Esophagus muscularis mucosa (tissue), 4 donors: ENCODE measurements at regions not wholly inside any gene's neighbourhood (a gene's known extent, or its start where the extent isn't known, plus 50 kb on each side); places are given as distances from the start of the nearest gene placed in this dataset.
A peak's percentile ranks its signal among the peaks of the same experiment; 100 is the strongest.

Experiments used
- DNase-seq: peaks from one replicate; pipeline ENCODE4 v3.0.0-alpha.2; 2017; ENCODE audit errors: extremely low spot score
- H3K27ac ChIP-seq, 4 donors: fragments of 200-600 bp; sonication (generic); replicated peaks in 1 of 4; 1 replicate in 3 of 4; 2 replicates in 1 of 4; pipeline ENCODE4 v1.5.1; 2016 to 2019; ENCODE audit warnings: mild to moderate bottlenecking in 1 of 4
- H3K27me3 ChIP-seq, 4 donors: fragments of 200-600 bp; sonication (generic); one replicate each; pipeline versions ENCODE4 v1.5.1 to v1.6.0; 2016 to 2019
- H3K36me3 ChIP-seq, 4 donors: fragments of 200-600 bp; sonication (generic); one replicate each; pipeline ENCODE4 v1.5.1; 2016 to 2019
- H3K4me1 ChIP-seq, 4 donors: fragments of 200-600 bp; sonication (generic); one replicate each; pipeline ENCODE4 v1.5.1; 2016 to 2019
- H3K4me3 ChIP-seq, 4 donors: fragments of 200-600 bp; sonication (generic); 1 replicate in 2 of 4; 2 replicates in 2 of 4; pipeline ENCODE4 v1.5.1; 2016 to 2019; ENCODE audit warnings: mild to moderate bottlenecking in 4 of 4, moderate library complexity in 1 of 4
- H3K9me3 ChIP-seq, 4 donors: fragments of 200-600 bp; sonication (generic); 1 replicate in 3 of 4; 2 replicates in 1 of 4; pipeline ENCODE4 v1.5.1; 2016 to 2019
- CTCF ChIP-seq, 3 experiments: fragments of 200-600 bp in 2 of 3; fragments of 450-650 bp in 1 of 3; sonication (generic) in 2 of 3; IDR thresholded peaks; one replicate each; pipeline ENCODE4 v1.5.1; 2017 to 2019; ENCODE audit warnings: antibody characterized with exemption in 3 of 3, mild to moderate bottlenecking in 2 of 3, moderate library complexity in 1 of 3
- EP300 ChIP-seq: sonication (generic); formaldehyde crosslinking; IDR thresholded peaks from one replicate; pipeline ENCODE4 v1.6.1; 2017; ENCODE audit warnings: antibody characterized with exemption
- POLR2A ChIP-seq: fragments of 450-650 bp; IDR thresholded peaks from one replicate; pipeline ENCODE4 v1.6.1; 2017; ENCODE audit warnings: antibody characterized with exemption, moderate library complexity, mild to moderate bottlenecking, low read depth
- POLR2AphosphoS5 ChIP-seq, 2 donors: sonication (generic); formaldehyde crosslinking; IDR thresholded peaks; one replicate each; pipeline ENCODE4 v1.6.1; 2017; ENCODE audit warnings: antibody characterized with exemption in 2 of 2
- WGBS: methylation state at CpG from one replicate; pipeline ENCODE4 v1.1.5; 2018; 5-methylcytosine and 5-hydroxymethylcytosine counted together
- intact Hi-C: fragments of 100-400 bp; cut with DNase I; formaldehyde crosslinking; loops from one replicate; pipeline ENCODE4 v1.15.1; 2023

- no peaks in the 10 kb centered on the region for H3K9me3 ChIP-seq
- no peaks in the 10 kb centered on the region for H3K27me3 ChIP-seq
- no peak for TF ChIP-seq CTCF (IDR thresholded peaks at IDR 0.05)
- no peak for TF ChIP-seq EP300
- no peak for TF ChIP-seq POLR2AphosphoS5 (IDR thresholded peaks at IDR 0.05)
- no peak for TF ChIP-seq POLR2A
- H3K4me1 ChIP-seq, result peaks cover 0 to 9% (median 0%) of the 10 kb centered on the region in 4 donors
- no peak overlapping the region for H3K4me3 ChIP-seq
- H3K36me3 ChIP-seq, result no peaks in the 10 kb centered on the region
- intact Hi-C loops, result no loop called here
- no peak overlapping the region for H3K27ac ChIP-seq
- WGBS, result 88% methylated on average over 6 of the region's 6 CpGs
- peak; percentile 55 for DNase-seq
Observed at GRCh38 chr1:91610789-91611188, 110.1 kb downstream of the CDC7 start.

- Histone ChIP-seq H3K4me1 (peaks cover 0 to 9% (median 0%) of the 10 kb centered on the region in 4 donors), H3K9me3 (no peaks in the 10 kb centered on the region), H3K27ac (no peak overlapping the region), H3K36me3 (no peaks in the 10 kb centered on the region), H3K27me3 (no peaks in the 10 kb centered on the region), H3K4me3 (no peak overlapping the region)
- TF ChIP-seq CTCF (IDR thresholded peaks at IDR 0.05) (no peak), POLR2AphosphoS5 (IDR thresholded peaks at IDR 0.05) (no peak), EP300 (no peak), POLR2A (no peak)
- DNase-seq, result peak; percentile 53
- intact Hi-C loops, result no loop called here
- 85% methylated on average over 12 of the region's 12 CpGs for WGBS
Observed at GRCh38 chr1:91611483-91611917, 110.8 kb downstream of the CDC7 start.

GRCh38 chr1:91613595-91613994, 112.9 kb downstream of the CDC7 start:
- DNase-seq, result peak; percentile 31
- H3K36me3 ChIP-seq, result no peaks in the 10 kb centered on the region
- peaks cover 0 to 9% (median 0%) of the 10 kb centered on the region in 4 donors for H3K4me1 ChIP-seq
- no peaks in the 10 kb centered on the region for H3K27me3 ChIP-seq
- 90% methylated on average over 1 of the region's 1 CpG for WGBS
- no peak overlapping the region for H3K4me3 ChIP-seq
- no peak overlapping the region for H3K27ac ChIP-seq
- TF ChIP-seq POLR2AphosphoS5 (IDR thresholded peaks at IDR 0.05), result no peak
- TF ChIP-seq CTCF (IDR thresholded peaks at IDR 0.05), result no peak
- intact Hi-C loops, result no loop called here
- no peaks in the 10 kb centered on the region for H3K9me3 ChIP-seq

GRCh38 chr1:91616712-91617111, 116.1 kb downstream of the CDC7 start:
- Histone ChIP-seq H3K4me3 (no peak overlapping the region), H3K27ac (no peak overlapping the region), H3K27me3 (no peaks in the 10 kb centered on the region), H3K36me3 (no peaks in the 10 kb centered on the region), H3K4me1 (peaks cover 0 to 4% (median 2%) of the 10 kb centered on the region in 4 donors), H3K9me3 (no peaks in the 10 kb centered on the region)
- intact Hi-C loops, result no loop called here
- peak; percentile 68 for DNase-seq
- WGBS, result over 99% methylated on average over 3 of the region's 3 CpGs
- TF ChIP-seq POLR2A (no peak), EP300 (no peak), POLR2AphosphoS5 (IDR thresholded peaks at IDR 0.05) (no peak), CTCF (IDR thresholded peaks at IDR 0.05) (no peak)

- peak; percentile 86 for DNase-seq
- intact Hi-C loops, result no loop called here
- no peak overlapping the region for H3K27ac ChIP-seq
- H3K9me3 ChIP-seq, result no peaks in the 10 kb centered on the region
- whole genome bisulfite sequencing, result 67% methylated on average over 5 of the region's 5 CpGs
- no peaks in the 10 kb centered on the region for H3K36me3 ChIP-seq
- no peaks in the 10 kb centered on the region for H3K27me3 ChIP-seq
- TF ChIP-seq EP300, result no peak
- peak in 1 of 3 experiments; percentile 13 for TF ChIP-seq CTCF (IDR thresholded peaks at IDR 0.05)
- TF ChIP-seq POLR2A, result no peak
- TF ChIP-seq POLR2AphosphoS5 (IDR thresholded peaks at IDR 0.05), result peak in 1 of 2 donors; percentile 35
- H3K4me1 ChIP-seq, result peaks cover 1 to 9% (median 8%) of the 10 kb centered on the region in 4 donors
- no peak overlapping the region for H3K4me3 ChIP-seq
Observed at GRCh38 chr1:91617285-91617765, 116.7 kb downstream of the CDC7 start.
